ENCODE measurements at regions not wholly inside any gene's neighbourhood (a gene's known extent, or its start where the extent isn't known, plus 50 kb on each side); places are given as distances from the start of the nearest gene placed in this dataset.
A peak's percentile ranks its signal among the peaks of the same experiment; 100 is the strongest.

- Mint-ChIP-seq H3K9me3 (peaks cover 0 to 9% (median 5%) of the 10 kb centered on the region in 7 donors), H3K27ac (peak overlapping the region in 1 of 6 donors; percentile 96), H3K36me3 (peaks cover 0 to 6% of the 10 kb centered on the region in 2 donors), H3K4me3 (peak overlapping the region in 1 of 8 donors; percentile 56), H3K4me1 (peaks cover 20 to 68% (median 33%) of the 10 kb centered on the region in 3 donors), H3K27me3 (no peaks in the 10 kb centered on the region)
- ATAC-seq (ENCODE audit: low read depth in 2 of 2), result no peak
- no peak for DNase-seq
These were observed 67.9 kb upstream of the FBRSL1 start for GRCh38 chr12:132422040-132422380.

- ATAC-seq (ENCODE audit: low read depth in 2 of 2), result no peak
- H3K4me1 Mint-ChIP-seq, result peaks cover 19 to 57% (median 33%) of the 10 kb centered on the region in 3 donors
- H3K9me3 Mint-ChIP-seq, result peaks cover 0 to 9% (median 3%) of the 10 kb centered on the region in 7 donors
- H3K27ac Mint-ChIP-seq, result no peak overlapping the region
- H3K4me3 Mint-ChIP-seq, result peak overlapping the region in 1 of 8 donors; percentile 66
- DNase-seq, result no peak
- no peaks in the 10 kb centered on the region for H3K27me3 Mint-ChIP-seq
- no peaks in the 10 kb centered on the region for H3K36me3 Mint-ChIP-seq
These were observed 70.2 kb upstream of the FBRSL1 start for GRCh38 chr12:132419631-132420246.

- Mint-ChIP-seq H3K36me3 (no peaks in the 10 kb centered on the region), H3K9me3 (peaks cover 0 to 9% (median 3%) of the 10 kb centered on the region in 7 donors), H3K27me3 (no peaks in the 10 kb centered on the region), H3K27ac (peak overlapping the region in 2 of 6 donors; percentile 8 to 86), H3K4me3 (peak overlapping the region in 1 of 8 donors; percentile 22), H3K4me1 (peaks cover 19 to 48% (median 34%) of the 10 kb centered on the region in 3 donors)
- DNase-seq (no peak), ATAC-seq (ENCODE audit: low read depth in 2 of 2) (no peak)
These were observed 71.5 kb upstream of the FBRSL1 start for GRCh38 chr12:132418393-132418925.

- DNase-seq (no peak), ATAC-seq (ENCODE audit: low read depth in 2 of 2) (no peak)
- Mint-ChIP-seq H3K4me1 (peaks cover 16 to 42% (median 27%) of the 10 kb centered on the region in 3 donors), H3K27me3 (no peaks in the 10 kb centered on the region), H3K36me3 (no peaks in the 10 kb centered on the region), H3K9me3 (peaks cover 0 to 8% (median 2%) of the 10 kb centered on the region in 7 donors), H3K27ac (peak overlapping the region in 3 of 6 donors; percentile 61 to 75 (median 69)), H3K4me3 (peak overlapping the region in 2 of 8 donors; percentile 22 to 51)
These were observed 72.2 kb upstream of the FBRSL1 start for GRCh38 chr12:132417741-132418140.

- no peaks in the 10 kb centered on the region for H3K27me3 Mint-ChIP-seq
- H3K4me1 Mint-ChIP-seq, result peaks cover 12 to 35% (median 23%) of the 10 kb centered on the region in 3 donors
- DNase-seq (no peak), ATAC-seq (ENCODE audit: low read depth in 2 of 2) (no peak)
- no peak overlapping the region for H3K27ac Mint-ChIP-seq
- no peak overlapping the region for H3K4me3 Mint-ChIP-seq
- H3K9me3 Mint-ChIP-seq, result peaks cover 0 to 8% (median 0%) of the 10 kb centered on the region in 7 donors
- H3K36me3 Mint-ChIP-seq, result no peaks in the 10 kb centered on the region
These were observed 73.1 kb upstream of the FBRSL1 start for GRCh38 chr12:132416827-132417226.

GRCh38 chr12:132416121-132416673, 73.8 kb upstream of the FBRSL1 start:
- Mint-ChIP-seq H3K9me3 (peaks cover 0 to 8% (median 0%) of the 10 kb centered on the region in 7 donors), H3K27ac (peak overlapping the region in 1 of 6 donors; percentile 63), H3K4me3 (peak overlapping the region in 3 of 8 donors; percentile 12 to 28 (median 28))

GRCh38 chr12:132415327-132416120, 74.4 kb upstream of the FBRSL1 start:
- peaks cover 0 to 6% (median 0%) of the 10 kb centered on the region in 7 donors for H3K9me3 Mint-ChIP-seq
- no peaks in the 10 kb centered on the region for H3K36me3 Mint-ChIP-seq
- ATAC-seq (ENCODE audit: low read depth in 2 of 2), result no peak
- peak overlapping the region in 3 of 8 donors; percentile 12 to 28 (median 28) for H3K4me3 Mint-ChIP-seq
- H3K27ac Mint-ChIP-seq, result peak overlapping the region in 1 of 6 donors; percentile 63
- H3K27me3 Mint-ChIP-seq, result peaks cover 0 to 6% (median 0%) of the 10 kb centered on the region in 3 donors
- H3K4me1 Mint-ChIP-seq, result peaks cover 8 to 35% (median 16%) of the 10 kb centered on the region in 3 donors
- no peak for DNase-seq

More at GRCh38 chr12:132416121-132416673, 73.8 kb upstream of the FBRSL1 start:
- DNase-seq (no peak), ATAC-seq (ENCODE audit: low read depth in 2 of 2) (no peak)
- H3K36me3 Mint-ChIP-seq, result no peaks in the 10 kb centered on the region
- peaks cover 8 to 35% (median 22%) of the 10 kb centered on the region in 3 donors for H3K4me1 Mint-ChIP-seq
- H3K27me3 Mint-ChIP-seq, result peaks cover 0 to 6% (median 0%) of the 10 kb centered on the region in 3 donors

GRCh38 chr12:132414634-132415326, 75.2 kb upstream of the FBRSL1 start:
- H3K27ac Mint-ChIP-seq, result peak overlapping the region in 1 of 6 donors; percentile 96
- H3K4me1 Mint-ChIP-seq, result peaks cover 8 to 31% (median 12%) of the 10 kb centered on the region in 3 donors
- peak; percentile 90 to 95 for ATAC-seq (ENCODE audit: low read depth in 2 of 2)
- no peaks in the 10 kb centered on the region for H3K36me3 Mint-ChIP-seq
- H3K27me3 Mint-ChIP-seq, result peaks cover 0 to 6% (median 0%) of the 10 kb centered on the region in 3 donors
- peaks cover 0 to 3% (median 0%) of the 10 kb centered on the region in 7 donors for H3K9me3 Mint-ChIP-seq
- peak; percentile 78 for DNase-seq
- peak overlapping the region in 4 of 8 donors; percentile 28 to 63 (median 54) for H3K4me3 Mint-ChIP-seq

- H3K4me1 Mint-ChIP-seq, result peaks cover 8 to 30% (median 12%) of the 10 kb centered on the region in 3 donors
- DNase-seq, result no peak
- H3K9me3 Mint-ChIP-seq, result peaks cover 0 to 3% (median 0%) of the 10 kb centered on the region in 7 donors
- ATAC-seq (ENCODE audit: low read depth in 2 of 2), result no peak
- no peaks in the 10 kb centered on the region for H3K36me3 Mint-ChIP-seq
- peaks cover 0 to 6% (median 0%) of the 10 kb centered on the region in 3 donors for H3K27me3 Mint-ChIP-seq
- no peak overlapping the region for H3K27ac Mint-ChIP-seq
- H3K4me3 Mint-ChIP-seq, result no peak overlapping the region
These were observed 75.9 kb upstream of the FBRSL1 start for GRCh38 chr12:132413931-132414588.

- DNase-seq, result no peak
- H3K27ac Mint-ChIP-seq, result peak overlapping the region in 5 of 6 donors; percentile 18 to 92 (median 79)
- no peak for ATAC-seq (ENCODE audit: low read depth in 2 of 2)
- H3K27me3 Mint-ChIP-seq, result peaks cover 0 to 20% (median 0%) of the 10 kb centered on the region in 3 donors
- no peaks in the 10 kb centered on the region for H3K36me3 Mint-ChIP-seq
- peaks cover 2 to 22% (median 8%) of the 10 kb centered on the region in 3 donors for H3K4me1 Mint-ChIP-seq
- no peaks in the 10 kb centered on the region for H3K9me3 Mint-ChIP-seq
- H3K4me3 Mint-ChIP-seq, result no peak overlapping the region
These were observed 78.5 kb upstream of the FBRSL1 start for GRCh38 chr12:132411457-132411856.

- Mint-ChIP-seq H3K9me3 (no peaks in the 10 kb centered on the region), H3K27ac (peak overlapping the region in 2 of 6 donors; percentile 68 to 92), H3K4me1 (peaks cover 1 to 20% (median 6%) of the 10 kb centered on the region in 3 donors), H3K4me3 (no peak overlapping the region), H3K27me3 (peaks cover 0 to 25% (median 0%) of the 10 kb centered on the region in 3 donors), H3K36me3 (no peaks in the 10 kb centered on the region)
- no peak for DNase-seq
- no peak for ATAC-seq (ENCODE audit: low read depth in 2 of 2)
These were observed 79.1 kb upstream of the FBRSL1 start for GRCh38 chr12:132410849-132411248.

- Mint-ChIP-seq H3K9me3 (no peaks in the 10 kb centered on the region), H3K27me3 (peaks cover 0 to 26% (median 5%) of the 10 kb centered on the region in 3 donors), H3K4me3 (no peak overlapping the region), H3K4me1 (peaks cover 0 to 14% (median 6%) of the 10 kb centered on the region in 3 donors), H3K36me3 (no peaks in the 10 kb centered on the region), H3K27ac (peak overlapping the region in 1 of 6 donors; percentile 4)
- no peak for DNase-seq
- no peak for ATAC-seq (ENCODE audit: low read depth in 2 of 2)
These were observed 79.7 kb upstream of the FBRSL1 start for GRCh38 chr12:132410296-132410625.

Data from naive B cell (primary cell).